ENCODE measurements at regions not wholly inside any gene's neighbourhood (a gene's known extent, or its start where the extent isn't known, plus 50 kb on each side); places are given as distances from the start of the nearest gene placed in this dataset.

DNA sequence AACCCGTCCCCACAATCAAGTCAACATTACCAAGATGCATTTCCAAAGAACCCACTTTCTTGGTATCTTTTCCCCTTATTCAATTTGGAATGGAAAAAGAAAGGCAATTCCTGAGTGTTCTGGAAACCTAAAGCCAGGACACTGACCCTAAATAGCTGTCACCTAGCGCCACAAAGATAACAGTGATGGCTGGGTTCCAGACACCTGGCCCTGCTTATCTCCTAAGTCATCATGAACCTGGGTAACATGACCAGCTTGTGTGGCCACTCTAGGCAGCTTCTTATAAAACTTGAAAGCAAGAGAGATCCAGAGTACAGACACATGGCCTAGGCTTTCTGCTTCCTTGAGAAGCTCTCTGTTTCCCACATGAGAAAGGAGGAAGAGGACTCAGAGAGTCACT, 95.4 kb downstream of the BOD1L2 start:
- Histone ChIP-seq H3K4me3 (no peak overlapping the region), H3K27ac (no peak overlapping the region), H3K36me3 (no peaks in the 10 kb centered on the region), H3K27me3 (no peaks in the 10 kb centered on the region), H3K4me1 (no peaks in the 10 kb centered on the region), H3K9me3 (peaks cover 0 to 3% (median 0%) of the 10 kb centered on the region in 3 donors)
- TF ChIP-seq, protein P1, sequence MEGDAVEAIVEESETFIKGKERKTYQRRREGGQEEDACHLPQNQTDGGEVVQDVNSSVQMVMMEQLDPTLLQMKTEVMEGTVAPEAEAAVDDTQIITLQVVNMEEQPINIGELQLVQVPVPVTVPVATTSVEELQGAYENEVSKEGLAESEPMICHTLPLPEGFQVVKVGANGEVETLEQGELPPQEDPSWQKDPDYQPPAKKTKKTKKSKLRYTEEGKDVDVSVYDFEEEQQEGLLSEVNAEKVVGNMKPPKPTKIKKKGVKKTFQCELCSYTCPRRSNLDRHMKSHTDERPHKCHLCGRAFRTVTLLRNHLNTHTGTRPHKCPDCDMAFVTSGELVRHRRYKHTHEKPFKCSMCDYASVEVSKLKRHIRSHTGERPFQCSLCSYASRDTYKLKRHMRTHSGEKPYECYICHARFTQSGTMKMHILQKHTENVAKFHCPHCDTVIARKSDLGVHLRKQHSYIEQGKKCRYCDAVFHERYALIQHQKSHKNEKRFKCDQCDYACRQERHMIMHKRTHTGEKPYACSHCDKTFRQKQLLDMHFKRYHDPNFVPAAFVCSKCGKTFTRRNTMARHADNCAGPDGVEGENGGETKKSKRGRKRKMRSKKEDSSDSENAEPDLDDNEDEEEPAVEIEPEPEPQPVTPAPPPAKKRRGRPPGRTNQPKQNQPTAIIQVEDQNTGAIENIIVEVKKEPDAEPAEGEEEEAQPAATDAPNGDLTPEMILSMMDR (IDR thresholded peaks at IDR 0.05), result no peak
- DNase-seq, result no peak
- intact Hi-C loops (cut with DNase I; ENCODE audit: low total_unique reads), result no loop called here

DNA sequence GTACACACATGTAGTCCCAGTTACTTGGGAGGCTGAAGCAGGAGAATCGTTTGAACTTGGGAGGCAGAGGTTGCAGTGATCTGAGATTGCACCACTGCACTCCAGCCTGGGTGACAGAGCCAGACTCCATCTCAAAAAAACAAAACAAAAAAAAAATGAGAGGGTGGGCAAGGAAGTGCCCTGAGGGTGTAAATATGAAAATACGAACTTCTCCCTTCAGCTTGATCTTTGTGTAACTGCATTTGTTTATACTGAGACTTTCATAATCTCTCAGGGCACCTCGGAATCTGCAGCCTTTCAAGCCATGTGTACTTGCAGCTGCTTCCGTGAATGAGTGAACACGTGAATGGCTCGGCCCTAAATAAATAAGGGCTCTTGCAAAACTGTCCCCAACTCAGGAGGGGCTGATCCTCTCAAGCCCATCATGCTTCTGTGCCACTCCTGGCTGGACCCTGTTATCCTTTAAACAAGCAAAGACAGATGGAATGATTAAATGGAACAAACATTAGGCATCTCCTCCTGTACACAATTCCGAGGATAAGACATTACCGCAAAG, 96.8 kb downstream of the BOD1L2 start:
- no peak overlapping the region for H3K27ac ChIP-seq
- H3K36me3 ChIP-seq, result no peaks in the 10 kb centered on the region
- no peak overlapping the region for H3K4me3 ChIP-seq
- H3K4me1 ChIP-seq, result no peaks in the 10 kb centered on the region
- DNase-seq, result no peak
- TF ChIP-seq, protein P1 (IDR thresholded peaks at IDR 0.05), result no peak
- peaks cover 0 to 3% (median 0%) of the 10 kb centered on the region in 3 donors for H3K9me3 ChIP-seq
- intact Hi-C loops (cut with DNase I; ENCODE audit: low total_unique reads), result no loop called here
- H3K27me3 ChIP-seq, result no peaks in the 10 kb centered on the region

DNA sequence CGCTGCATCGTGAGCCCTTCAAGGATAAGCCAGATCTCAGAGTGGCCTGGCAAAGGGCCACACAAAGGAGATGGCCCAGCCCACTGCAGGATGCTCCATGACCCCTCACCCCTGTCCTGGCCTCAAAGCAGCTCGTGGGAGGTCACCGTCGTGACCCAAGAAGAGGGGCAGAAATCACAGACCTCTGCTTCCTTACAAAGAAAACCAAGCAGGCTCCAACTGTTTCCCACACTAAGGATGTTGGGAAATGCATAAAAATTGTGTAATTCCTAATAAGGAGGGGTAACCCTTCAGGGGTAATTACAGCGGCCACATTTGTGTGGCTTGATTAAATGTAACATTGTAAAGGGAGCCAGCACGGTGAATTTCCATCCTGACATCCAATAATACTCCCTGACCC, 102.3 kb downstream of the BOD1L2 start:
- intact Hi-C loops (cut with DNase I; ENCODE audit: low total_unique reads), result no loop called here
- Histone ChIP-seq H3K9me3 (peaks cover 0 to 2% (median 0%) of the 10 kb centered on the region in 3 donors), H3K36me3 (no peaks in the 10 kb centered on the region), H3K4me1 (no peaks in the 10 kb centered on the region), H3K4me3 (no peak overlapping the region), H3K27me3 (no peaks in the 10 kb centered on the region), H3K27ac (no peak overlapping the region)
- TF ChIP-seq, protein P1 (IDR thresholded peaks at IDR 0.05), result no peak
- no peak for DNase-seq

DNA sequence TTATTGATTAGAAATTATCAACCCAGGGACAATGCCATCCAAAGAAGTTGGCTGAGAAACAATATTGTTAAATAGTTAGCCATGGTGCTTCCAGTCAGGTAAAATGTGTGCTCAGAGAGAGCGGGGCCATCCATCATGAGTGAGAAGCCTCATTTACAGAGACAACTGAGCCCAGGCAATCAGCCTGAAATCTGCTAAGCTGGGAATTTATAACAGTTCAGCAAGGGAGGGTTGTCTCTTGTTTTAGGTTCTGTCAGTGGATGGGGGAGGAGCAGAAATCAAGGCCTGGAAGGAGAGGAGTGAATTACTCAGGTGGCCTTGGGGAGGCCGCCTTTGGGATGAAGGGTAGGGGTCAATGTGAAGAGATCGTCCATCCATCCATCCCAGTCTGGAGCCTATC, 102.5 kb upstream of the ST8SIA3 start:
- no peak for DNase-seq
- Histone ChIP-seq H3K27me3 (no peaks in the 10 kb centered on the region), H3K4me3 (no peak overlapping the region), H3K27ac (no peak overlapping the region), H3K9me3 (no peaks in the 10 kb centered on the region), H3K36me3 (no peaks in the 10 kb centered on the region), H3K4me1 (no peaks in the 10 kb centered on the region)
- TF ChIP-seq, protein P1 (IDR thresholded peaks at IDR 0.05), result no peak
- intact Hi-C loops (cut with DNase I; ENCODE audit: low total_unique reads), result no loop called here

DNA sequence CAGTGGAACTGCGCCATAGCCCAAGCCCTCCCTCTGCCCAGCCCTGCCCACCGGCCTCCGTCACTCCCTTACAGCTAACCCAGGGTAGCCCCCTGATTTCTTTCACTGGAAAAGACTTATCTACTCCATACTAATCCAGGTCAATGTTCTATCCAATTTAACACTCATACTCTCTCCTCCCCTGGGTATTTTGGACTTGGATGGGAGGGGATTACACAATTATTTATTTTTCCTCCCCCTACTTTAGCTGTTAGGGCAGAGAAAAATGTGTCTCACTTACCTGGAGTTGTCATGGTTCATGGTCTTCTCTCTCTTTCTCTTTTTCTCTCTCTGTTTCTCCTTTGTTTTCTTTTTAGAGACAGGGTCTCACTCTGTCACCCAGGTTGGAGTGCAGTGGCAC, 100.6 kb upstream of the ST8SIA3 start:
- no peaks in the 10 kb centered on the region for H3K27me3 ChIP-seq
- no peaks in the 10 kb centered on the region for H3K4me1 ChIP-seq
- intact Hi-C loops (cut with DNase I; ENCODE audit: low total_unique reads), result no loop called here
- no peak overlapping the region for H3K27ac ChIP-seq
- no peak for DNase-seq
- no peak overlapping the region for H3K4me3 ChIP-seq
- H3K9me3 ChIP-seq, result no peaks in the 10 kb centered on the region
- TF ChIP-seq, protein P1 (IDR thresholded peaks at IDR 0.05), result no peak
- no peaks in the 10 kb centered on the region for H3K36me3 ChIP-seq

DNA sequence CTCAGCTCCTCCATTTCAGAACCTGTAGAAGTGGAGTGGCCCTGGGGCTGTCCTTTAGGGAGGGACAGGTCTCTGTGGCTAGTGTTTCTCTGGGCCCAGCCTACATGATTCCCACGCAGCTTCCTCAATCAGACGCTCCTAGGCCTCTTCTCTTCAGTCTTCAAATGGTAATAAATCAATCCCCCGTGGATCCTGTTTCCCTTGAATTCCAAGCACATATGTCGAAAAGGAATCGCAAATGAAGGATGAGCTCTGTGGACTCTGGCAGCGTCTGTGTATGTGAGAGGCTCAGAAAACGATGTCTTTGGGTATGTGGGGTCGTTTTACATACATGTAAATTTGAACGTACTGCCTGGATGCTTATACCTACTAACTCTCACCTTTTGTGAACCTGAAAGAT, 98.5 kb upstream of the ST8SIA3 start:
- H3K4me3 ChIP-seq, result no peak overlapping the region
- TF ChIP-seq, protein P1 (IDR thresholded peaks at IDR 0.05), result no peak
- intact Hi-C loops (cut with DNase I; ENCODE audit: low total_unique reads), result no loop called here
- no peaks in the 10 kb centered on the region for H3K27me3 ChIP-seq
- no peaks in the 10 kb centered on the region for H3K4me1 ChIP-seq
- no peak for DNase-seq
- no peaks in the 10 kb centered on the region for H3K36me3 ChIP-seq
- no peak overlapping the region for H3K27ac ChIP-seq
- H3K9me3 ChIP-seq, result no peaks in the 10 kb centered on the region
